ENCODE measurements at regions not wholly inside any gene's neighbourhood (a gene's known extent, or its start where the extent isn't known, plus 50 kb on each side); places are given as distances from the start of the nearest gene placed in this dataset.
"Not testable (repeated sequence)": the region's sequence is repeated elsewhere in the genome, so short reads cannot be mapped to it uniquely, and the experiment has no call there.

DNA sequence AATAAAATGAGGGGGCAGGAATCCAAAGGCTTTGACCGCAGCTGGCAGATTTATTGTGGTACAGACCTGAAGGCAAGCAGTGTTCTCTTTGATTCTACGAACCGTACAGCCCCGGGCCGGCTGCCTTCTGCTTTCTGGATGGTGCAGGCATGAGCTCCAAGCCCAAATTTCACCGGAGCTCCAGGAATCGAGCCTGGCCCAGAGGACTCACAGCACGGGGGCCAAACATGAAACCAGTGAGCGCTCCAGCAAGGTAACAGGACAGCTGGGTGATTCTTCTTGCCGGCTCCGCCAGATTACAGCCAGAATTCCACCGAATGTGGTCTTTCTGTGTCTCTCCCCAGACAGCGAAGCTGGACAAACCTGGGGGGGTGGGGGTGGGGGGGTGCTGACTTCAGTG, 208.1 kb downstream of the SHOX start:
- H3K36me3 Mint-ChIP-seq, CTCF ChIA-PET, H3K4me3 Mint-ChIP-seq, DNase-seq, H3K27ac Mint-ChIP-seq, H3K27me3 Mint-ChIP-seq, H3K4me1 Mint-ChIP-seq: not testable (repeated sequence)
- H3K9me3 Mint-ChIP-seq, result peaks cover 16% of the 10 kb centered on the region

DNA sequence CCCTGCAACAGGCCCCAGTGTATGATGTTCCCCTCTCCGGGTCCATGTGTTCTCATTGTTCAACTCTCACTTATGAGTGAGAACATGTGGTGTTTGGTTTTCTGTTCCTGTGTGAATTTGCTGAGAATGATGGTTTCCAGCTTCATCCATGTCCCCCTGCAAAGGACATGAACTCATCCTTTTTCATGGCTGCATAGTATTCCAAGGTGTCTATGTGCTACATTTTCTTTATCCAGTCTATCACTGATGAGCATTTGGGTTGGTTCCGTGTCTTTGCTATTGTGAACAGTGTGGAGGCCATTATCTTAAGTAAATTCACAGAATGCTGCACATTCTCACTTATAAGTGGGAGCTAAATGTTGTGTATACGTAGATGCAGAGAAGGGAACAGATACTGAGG, 205.3 kb downstream of the SHOX start:
- H3K27ac Mint-ChIP-seq, H3K36me3 Mint-ChIP-seq, H3K4me1 Mint-ChIP-seq, CTCF ChIA-PET, H3K4me3 Mint-ChIP-seq, DNase-seq, H3K27me3 Mint-ChIP-seq: not testable (repeated sequence)
- H3K9me3 Mint-ChIP-seq, result peaks cover 23% of the 10 kb centered on the region

DNA sequence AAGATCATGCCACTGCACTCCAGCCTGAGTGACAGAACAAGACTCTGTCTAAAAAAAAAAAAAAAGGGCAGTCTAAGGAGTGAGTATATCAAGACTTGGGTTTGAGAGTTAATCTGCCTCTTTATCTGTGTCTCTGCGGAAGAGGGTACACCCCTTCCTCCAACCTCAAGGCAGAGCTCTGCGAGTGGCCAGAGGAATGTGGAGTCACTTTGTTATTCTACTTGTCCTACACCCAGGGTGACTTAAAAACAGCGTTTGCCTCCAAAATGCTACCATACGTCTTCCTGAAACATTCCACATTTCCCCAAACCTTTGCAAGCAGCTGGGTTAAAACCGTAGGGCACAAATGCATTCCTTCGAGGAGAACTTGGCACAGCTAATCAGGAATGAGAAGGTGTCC, 199.9 kb downstream of the SHOX start:
- Mint-ChIP-seq H3K27ac (no peak overlapping the region), H3K36me3 (no peaks in the 10 kb centered on the region), H3K9me3 (peaks cover 19% of the 10 kb centered on the region), H3K4me3 (no peak overlapping the region), H3K27me3 (no peaks in the 10 kb centered on the region), H3K4me1 (no peaks in the 10 kb centered on the region)
- no peak for DNase-seq
- CTCF ChIA-PET, result no interaction called here

DNA sequence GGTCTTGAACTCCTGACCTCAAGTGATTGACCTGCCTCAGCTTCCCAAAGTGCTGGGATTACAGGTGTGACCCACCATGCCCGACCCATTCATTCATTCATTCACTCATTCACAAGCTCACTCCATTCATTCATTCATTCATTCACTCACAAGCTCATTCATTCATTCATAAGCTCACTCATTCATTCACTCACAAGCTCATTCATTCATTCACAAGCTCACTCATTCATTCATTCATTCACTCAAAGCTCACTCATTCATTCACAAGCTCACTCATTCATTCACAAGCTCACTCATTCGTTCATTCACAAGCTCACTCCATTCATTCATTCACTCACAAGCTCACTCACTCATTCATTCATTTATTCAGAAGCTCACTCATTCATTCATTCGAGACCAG, 198.6 kb downstream of the SHOX start:
- no peak for DNase-seq
- Mint-ChIP-seq H3K4me3 (no peak overlapping the region), H3K27ac (no peak overlapping the region), H3K9me3 (peaks cover 19% of the 10 kb centered on the region), H3K36me3 (no peaks in the 10 kb centered on the region), H3K27me3 (no peaks in the 10 kb centered on the region), H3K4me1 (no peaks in the 10 kb centered on the region)
- CTCF ChIA-PET, result no interaction called here

DNA sequence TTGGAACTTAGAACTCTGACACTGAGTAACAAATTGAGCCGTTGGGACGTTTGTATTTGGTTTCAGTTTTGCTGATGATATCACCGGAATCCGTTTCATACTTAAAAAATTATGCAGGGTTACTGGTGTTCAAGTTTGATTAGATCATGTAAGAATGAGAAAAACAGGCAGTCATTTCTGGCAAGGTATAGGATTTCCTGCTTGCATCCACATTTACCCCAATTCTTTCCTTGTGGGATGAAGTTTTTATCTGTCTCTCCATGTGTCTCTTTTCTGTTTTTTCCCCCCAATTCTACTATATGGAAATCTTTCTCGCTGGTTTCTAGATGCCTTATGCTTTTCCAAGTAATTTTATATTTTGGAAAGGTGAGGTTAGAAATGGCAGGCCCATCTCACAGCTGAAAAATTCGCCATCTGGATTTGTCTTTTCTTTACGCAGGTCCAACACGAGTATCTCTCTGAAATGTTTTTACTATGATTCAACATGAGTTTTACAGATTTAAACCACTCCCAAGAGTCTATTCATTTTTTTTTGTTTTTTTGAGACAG, 197.9 kb downstream of the SHOX start:
- no peaks in the 10 kb centered on the region for H3K36me3 Mint-ChIP-seq
- H3K9me3 Mint-ChIP-seq, result peaks cover 16% of the 10 kb centered on the region
- CTCF ChIA-PET, result no interaction called here
- DNase-seq, result no peak
- no peaks in the 10 kb centered on the region for H3K27me3 Mint-ChIP-seq
- no peak overlapping the region for H3K4me3 Mint-ChIP-seq
- no peak overlapping the region for H3K27ac Mint-ChIP-seq
- no peaks in the 10 kb centered on the region for H3K4me1 Mint-ChIP-seq

DNA sequence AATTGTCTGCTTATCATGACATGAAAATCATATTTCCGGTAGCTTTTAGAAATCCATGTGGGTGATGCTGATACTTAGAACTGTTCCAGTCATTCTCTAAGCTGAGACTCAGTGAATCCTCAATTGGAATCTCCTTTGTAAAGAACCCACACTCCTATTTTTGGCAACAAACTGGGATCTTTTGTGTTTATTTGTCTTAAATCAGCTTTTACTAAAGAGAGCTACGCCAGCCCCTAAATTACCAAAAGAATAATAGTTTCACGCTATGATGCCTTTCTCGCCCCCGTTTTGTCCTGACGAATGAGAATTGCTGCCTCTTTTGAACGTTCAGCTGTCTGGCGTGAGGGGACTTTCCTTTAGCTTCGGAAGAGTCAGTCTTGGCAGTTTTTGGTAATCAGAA, 195.9 kb downstream of the SHOX start:
- H3K36me3 Mint-ChIP-seq, result no peaks in the 10 kb centered on the region
- no peak overlapping the region for H3K4me3 Mint-ChIP-seq
- DNase-seq, result no peak
- no peak overlapping the region for H3K27ac Mint-ChIP-seq
- H3K9me3 Mint-ChIP-seq, result peaks cover 17% of the 10 kb centered on the region
- no peaks in the 10 kb centered on the region for H3K4me1 Mint-ChIP-seq
- CTCF ChIA-PET, result no interaction called here
- H3K27me3 Mint-ChIP-seq, result no peaks in the 10 kb centered on the region

DNA sequence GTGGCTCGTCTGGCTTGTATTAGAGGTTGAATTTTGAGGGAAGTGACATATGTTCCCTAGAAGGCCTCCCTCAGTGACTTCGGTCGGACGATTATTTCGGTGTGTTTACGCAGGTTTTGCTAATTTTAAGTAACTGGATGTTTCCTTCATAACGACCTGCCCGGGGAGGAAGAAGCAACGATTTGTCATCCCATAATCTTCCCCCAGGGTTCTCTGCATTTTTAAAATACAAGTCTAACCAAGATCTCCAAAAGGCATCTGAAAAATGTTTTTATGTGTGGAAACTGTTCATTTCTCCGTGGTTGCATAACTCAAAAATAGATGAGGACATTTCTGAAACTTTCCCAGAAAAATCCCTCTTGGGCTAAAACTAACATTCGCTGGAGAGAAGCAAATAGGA, 195.4 kb downstream of the SHOX start:
- H3K4me3 Mint-ChIP-seq, result no peak overlapping the region
- no peak for DNase-seq
- peaks cover 15% of the 10 kb centered on the region for H3K9me3 Mint-ChIP-seq
- no peaks in the 10 kb centered on the region for H3K27me3 Mint-ChIP-seq
- H3K27ac Mint-ChIP-seq, result no peak overlapping the region
- no peaks in the 10 kb centered on the region for H3K4me1 Mint-ChIP-seq
- CTCF ChIA-PET, result no interaction called here
- no peaks in the 10 kb centered on the region for H3K36me3 Mint-ChIP-seq

DNA sequence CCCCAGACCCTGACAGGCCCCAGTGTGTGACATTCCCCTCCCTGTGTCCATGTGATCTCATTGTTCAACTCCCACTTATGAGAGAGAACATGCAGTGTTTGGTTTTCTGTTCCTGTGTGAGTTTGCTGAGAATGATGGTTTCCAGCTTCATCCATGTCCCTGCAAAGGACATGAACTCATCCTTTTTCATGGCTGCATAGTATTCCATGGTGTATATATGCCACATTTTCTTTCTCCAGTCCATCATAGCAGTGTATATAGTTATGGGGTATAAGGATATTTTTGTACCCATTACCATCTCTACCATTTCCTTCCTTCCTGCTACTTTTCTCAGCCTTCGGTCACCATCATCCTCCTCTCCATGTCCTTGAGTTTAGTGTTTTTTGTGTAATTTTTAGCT, 192.5 kb downstream of the SHOX start:
- H3K4me1 Mint-ChIP-seq, DNase-seq, H3K36me3 Mint-ChIP-seq, CTCF ChIA-PET, H3K4me3 Mint-ChIP-seq, H3K27ac Mint-ChIP-seq, H3K27me3 Mint-ChIP-seq: not testable (repeated sequence)
- peaks cover 11% of the 10 kb centered on the region for H3K9me3 Mint-ChIP-seq

DNA sequence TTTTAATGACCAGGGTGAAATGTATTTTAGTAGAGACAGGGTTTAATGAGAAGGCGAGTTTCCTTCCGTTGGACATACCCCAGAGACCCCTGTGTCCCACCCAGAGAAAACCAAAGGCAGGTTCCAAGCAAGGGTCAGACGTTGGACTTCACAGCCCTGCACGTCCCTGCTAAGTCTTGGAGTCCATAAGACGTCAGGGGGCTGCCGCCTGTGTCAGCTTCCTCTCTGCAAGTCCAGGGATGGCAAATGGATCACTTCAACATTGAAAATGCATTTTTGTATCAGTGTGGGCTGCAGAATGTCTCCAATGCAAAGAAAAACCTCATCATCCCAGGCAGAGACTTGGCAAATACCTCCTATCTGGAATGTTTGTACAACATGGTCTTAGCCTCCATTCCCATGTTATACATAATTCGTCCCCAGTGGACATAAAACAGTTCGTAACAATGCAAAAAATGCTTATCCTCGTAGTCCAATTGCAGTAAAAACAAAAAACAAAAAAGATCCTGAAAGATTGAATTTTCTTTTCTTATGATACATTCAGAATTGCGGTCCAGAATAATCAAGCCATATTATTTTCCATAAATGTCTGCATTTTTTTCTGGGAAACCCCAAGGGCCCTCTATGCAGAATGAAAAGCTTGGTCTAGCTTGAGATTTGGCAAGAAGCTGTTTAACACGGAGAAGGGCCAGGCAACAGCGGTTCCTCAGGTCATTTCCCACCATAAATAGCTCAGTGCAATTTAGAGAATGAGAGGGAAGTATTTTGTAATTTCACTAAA, 190.9 kb downstream of the SHOX start:
- H3K27me3 Mint-ChIP-seq, result no peaks in the 10 kb centered on the region
- no peak overlapping the region for H3K4me3 Mint-ChIP-seq
- CTCF ChIA-PET, result no interaction called here
- no peaks in the 10 kb centered on the region for H3K36me3 Mint-ChIP-seq
- no peak overlapping the region for H3K27ac Mint-ChIP-seq
- peaks cover 11% of the 10 kb centered on the region for H3K9me3 Mint-ChIP-seq
- no peak for DNase-seq
- H3K4me1 Mint-ChIP-seq, result no peaks in the 10 kb centered on the region

DNA sequence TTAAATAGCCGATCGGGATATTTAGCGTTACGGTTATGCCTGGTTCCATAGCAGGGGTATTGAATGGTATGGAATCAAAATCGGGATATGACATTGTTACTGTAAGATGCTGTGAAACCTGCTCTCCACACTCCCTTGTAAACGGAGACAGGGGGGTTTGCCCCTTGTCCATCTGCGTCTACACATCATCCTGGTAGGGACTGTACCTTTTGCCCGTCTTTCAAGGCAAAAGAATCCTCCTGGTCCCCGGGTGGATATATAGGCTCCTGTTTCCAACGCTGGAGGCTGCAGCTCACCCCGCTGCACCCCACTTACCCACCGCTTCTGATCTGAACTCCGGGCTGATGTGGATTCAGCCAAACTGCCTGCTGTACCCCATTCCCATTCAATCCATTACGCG, 189.1 kb downstream of the SHOX start:
- CTCF ChIA-PET, result no interaction called here
- Mint-ChIP-seq H3K27me3 (no peaks in the 10 kb centered on the region), H3K9me3 (peaks cover 15% of the 10 kb centered on the region), H3K27ac (no peak overlapping the region), H3K36me3 (no peaks in the 10 kb centered on the region), H3K4me3 (no peak overlapping the region), H3K4me1 (no peaks in the 10 kb centered on the region)
- no peak for DNase-seq

DNA sequence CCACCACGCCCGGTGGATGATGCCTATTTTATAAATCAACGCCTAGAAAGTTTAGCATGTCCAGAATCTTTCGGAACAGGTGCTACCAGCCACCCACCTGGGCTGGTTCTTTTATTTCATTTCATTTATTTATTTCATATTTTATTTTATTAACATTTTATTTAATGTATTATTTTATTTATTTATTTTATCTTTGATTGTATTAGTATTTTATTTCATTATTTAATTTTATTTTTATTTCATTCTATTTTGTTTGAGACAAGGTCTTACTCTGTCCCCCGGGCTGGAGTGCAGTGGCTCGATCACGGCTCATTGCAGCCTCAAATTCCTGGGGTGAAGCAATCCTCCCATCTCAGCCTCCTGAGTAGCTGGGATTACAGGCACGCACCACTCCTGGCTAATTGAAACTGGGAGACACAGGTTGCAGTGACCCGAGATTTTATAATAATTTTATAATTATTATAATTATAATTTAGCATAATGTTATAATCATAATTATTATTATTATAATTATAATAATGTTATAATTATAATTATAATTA, 187.2 kb downstream of the SHOX start:
- CTCF ChIA-PET, result no interaction called here
- H3K27me3 Mint-ChIP-seq, result no peaks in the 10 kb centered on the region
- no peak for DNase-seq

DNA sequence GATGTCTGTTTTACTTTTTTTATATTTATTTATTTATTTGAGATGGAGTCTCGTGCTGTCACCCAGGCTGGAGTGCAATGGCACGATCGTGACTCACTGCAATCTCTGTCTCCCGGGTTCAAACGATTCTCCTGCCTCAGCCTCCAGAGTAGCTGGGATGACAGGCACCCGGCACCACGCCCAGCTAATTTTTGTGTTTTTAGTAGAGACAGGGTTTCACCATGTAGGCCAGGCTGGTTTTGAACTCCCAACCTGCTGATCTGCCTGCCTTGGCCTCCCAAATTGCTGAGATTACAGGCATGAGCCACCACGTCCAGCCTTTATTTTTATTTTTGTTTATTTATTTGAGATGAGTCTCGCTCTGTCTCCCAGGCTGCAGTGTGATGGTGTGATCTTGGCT, 186.6 kb downstream of the SHOX start:
- H3K27ac Mint-ChIP-seq, H3K27me3 Mint-ChIP-seq, H3K4me3 Mint-ChIP-seq, H3K36me3 Mint-ChIP-seq, H3K4me1 Mint-ChIP-seq, CTCF ChIA-PET: not testable (repeated sequence)
- H3K9me3 Mint-ChIP-seq, result peaks cover 11% of the 10 kb centered on the region
- DNase-seq, result peak; percentile 27

More for the DNA sequence above, 187.2 kb downstream of the SHOX start:
- no peaks in the 10 kb centered on the region for H3K36me3 Mint-ChIP-seq
- no peak overlapping the region for H3K27ac Mint-ChIP-seq
- no peaks in the 10 kb centered on the region for H3K4me1 Mint-ChIP-seq
- H3K4me3 Mint-ChIP-seq, result no peak overlapping the region
- peaks cover 11% of the 10 kb centered on the region for H3K9me3 Mint-ChIP-seq

DNA sequence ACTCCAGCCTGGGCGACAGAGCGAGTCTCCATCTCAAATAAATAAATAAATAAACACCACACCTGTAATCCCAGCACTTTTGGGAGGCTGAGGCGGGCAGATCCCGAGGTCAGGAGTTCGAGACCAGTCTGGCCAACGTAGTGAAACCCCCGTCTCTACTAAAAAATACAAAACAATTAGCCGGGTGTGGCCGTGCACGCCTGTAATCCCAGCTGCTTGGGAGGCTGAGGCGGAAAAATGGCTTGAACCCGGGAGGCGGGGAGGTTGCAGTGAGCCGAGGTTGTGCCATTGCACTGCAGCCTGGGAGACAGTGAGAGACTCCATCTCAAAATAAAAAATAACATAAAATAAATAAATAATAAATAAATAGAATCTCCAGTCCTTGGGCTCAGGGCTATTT, 185.8 kb downstream of the SHOX start:
- no peak overlapping the region for H3K4me3 Mint-ChIP-seq
- H3K4me1 Mint-ChIP-seq, result no peaks in the 10 kb centered on the region
- DNase-seq, result no peak
- CTCF ChIA-PET, result no interaction called here
- H3K27ac Mint-ChIP-seq, result no peak overlapping the region
- H3K36me3 Mint-ChIP-seq, result no peaks in the 10 kb centered on the region
- peaks cover 11% of the 10 kb centered on the region for H3K9me3 Mint-ChIP-seq
- no peaks in the 10 kb centered on the region for H3K27me3 Mint-ChIP-seq

DNA sequence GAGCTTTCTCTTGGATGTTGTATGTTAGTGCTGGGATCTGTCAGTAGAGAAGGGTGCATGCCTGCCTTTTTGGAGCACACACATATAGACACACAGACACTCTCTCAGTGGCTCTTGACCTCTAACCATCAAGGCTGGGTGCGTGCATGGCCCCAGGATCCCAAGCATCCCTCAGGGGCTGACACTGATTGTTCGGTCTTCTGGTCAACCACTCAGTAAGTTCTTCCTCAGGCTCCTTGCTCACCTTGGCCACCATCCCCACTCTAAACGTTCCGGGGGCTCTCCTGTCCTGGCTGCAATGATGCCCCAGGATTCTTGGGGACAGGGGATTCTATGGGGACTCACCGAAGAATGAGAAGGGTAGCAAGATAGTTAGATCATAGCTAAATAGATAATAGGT, 179.6 kb downstream of the SHOX start:
- Mint-ChIP-seq H3K27me3 (peaks cover 4% of the 10 kb centered on the region), H3K9me3 (peaks cover 1% of the 10 kb centered on the region), H3K36me3 (no peaks in the 10 kb centered on the region), H3K4me1 (no peaks in the 10 kb centered on the region), H3K4me3 (no peak overlapping the region), H3K27ac (no peak overlapping the region)
- CTCF ChIA-PET, result no interaction called here
- DNase-seq, result no peak

DNA sequence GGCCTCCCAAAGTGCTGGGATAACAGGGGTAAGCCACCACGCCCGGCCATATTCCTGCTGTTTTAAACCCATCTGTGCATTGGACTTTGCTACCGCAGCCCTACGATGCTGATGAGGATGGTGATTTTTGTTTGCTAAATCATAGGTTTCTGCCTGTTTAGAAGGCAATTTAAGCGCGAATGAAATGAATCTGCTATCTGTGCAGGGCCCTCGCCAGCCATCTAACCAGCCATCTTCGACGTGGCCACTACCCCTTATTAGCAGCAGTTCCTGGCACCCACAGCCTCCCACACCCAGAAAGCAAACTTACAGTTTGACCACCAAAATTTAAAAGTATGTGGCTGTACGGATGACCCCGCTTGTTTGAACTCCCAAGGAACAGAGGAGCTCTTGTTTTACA, 178.5 kb downstream of the SHOX start:
- H3K9me3 Mint-ChIP-seq, result peaks cover 1% of the 10 kb centered on the region
- H3K4me3 Mint-ChIP-seq, result no peak overlapping the region
- no peaks in the 10 kb centered on the region for H3K36me3 Mint-ChIP-seq
- CTCF ChIA-PET, result no interaction called here
- H3K27ac Mint-ChIP-seq, result no peak overlapping the region
- no peaks in the 10 kb centered on the region for H3K4me1 Mint-ChIP-seq
- H3K27me3 Mint-ChIP-seq, result peaks cover 4% of the 10 kb centered on the region
- no peak for DNase-seq
